HepG2 (cell line): ENCODE measurements at regions not wholly inside any gene's neighbourhood (a gene's known extent, or its start where the extent isn't known, plus 50 kb on each side); places are given as distances from the start of the nearest gene placed in this dataset.

Source experiments
- ATAC-seq: fragments of 200-7000 bp; cut with Tn5 transposase; 3 replicates; pipeline ENCODE4 v1.9.1; 2020; ENCODE audit warnings: mild to moderate bottlenecking, moderate library complexity
- BruUV-seq: library from RNA; stranded (reverse); fragments of 400-500 nt; replicated peaks from 2 replicates; lab custom pipeline; 2021; lab: Mats Ljungman, UMichigan
- CTCF ChIA-PET: fragments of 300-600 bp; formaldehyde crosslinking; extraction: SDS; loops from one replicate; lab custom pipeline; 2021; ENCODE audit warnings: low total read pairs, inconsistent platforms, low intra/inter-chr PET ratio; lab: Yijun Ruan, JAX
- POLR2A ChIA-PET: fragments of 350-600 bp; sonication (Branson Sonifier 250); formaldehyde crosslinking; loops from one replicate; lab custom pipeline; 2020; ENCODE audit warnings: antibody characterized with exemption, inconsistent platforms; lab: Yijun Ruan, JAX
- DNase-seq: peaks from one replicate; pipeline ENCODE4 v3.0.0-alpha.2; 2015; ENCODE audit warnings: low spot score
- FAIRE-seq: peaks from 3 replicates; lab custom pipeline; 2011; peaks lifted over from hg19 to GRCh38; lab: Jason Lieb, UNC
- H2AFZ ChIP-seq: one replicate; pipeline ENCODE4 v1.6.1; 2011; ENCODE audit warnings: low read length, inconsistent platforms
- H3K27ac ChIP-seq: fragments of 300-600 bp; 3 replicates; pipeline ENCODE4 v1.8.0; 2011; ENCODE audit warnings: mixed run types, mild to moderate bottlenecking, mixed read lengths, low read length, inconsistent platforms; ENCODE audit not compliant: insufficient read depth; ENCODE audit errors: extremely low read length
- H3K27me3 ChIP-seq, 2 experiments: fragments of 200-600 bp in 1 of 2; 2 replicates in 1 of 2; 3 replicates in 1 of 2; pipeline versions ENCODE4 v1.6.0 to v1.8.0; 2011; ENCODE audit warnings: low read length in 2 of 2, mild to moderate bottlenecking in 2 of 2, moderate library complexity in 2 of 2, inconsistent platforms in 1 of 2; ENCODE audit not compliant: insufficient read depth in 2 of 2, control insufficient read depth in 1 of 2
- H3K36me3 ChIP-seq, 2 experiments: fragments of 200-600 bp in 1 of 2; replicated peaks in 1 of 2; 2 replicates in 1 of 2; 3 replicates in 1 of 2; pipeline versions ENCODE4 v1.5.1 to v1.8.0; 2011; ENCODE audit warnings: low read length in 2 of 2, inconsistent platforms in 1 of 2; ENCODE audit not compliant: insufficient read depth in 2 of 2, control insufficient read depth in 1 of 2
- H3K4me1 ChIP-seq: 2 replicates; pipeline ENCODE4 v1.5.1; 2012; ENCODE audit warnings: low read length, inconsistent platforms; ENCODE audit not compliant: insufficient read depth
- H3K4me2 ChIP-seq: 2 replicates; pipeline ENCODE4 v1.6.0; 2011; ENCODE audit warnings: low read depth, low read length, inconsistent platforms
- H3K4me3 ChIP-seq, 3 experiments: fragments of 200-600 bp in 1 of 3; sonication (generic), shearing (Covaris generic) in 1 of 3; replicated peaks in 1 of 3; 2 replicates each; pipeline ENCODE4 v1.5.1; 2011 to 2016; ENCODE audit warnings: low read length in 3 of 3, inconsistent platforms in 2 of 3, low read depth in 2 of 3, mild to moderate bottlenecking in 2 of 3, control low read depth in 1 of 3, mixed read lengths in 1 of 3; ENCODE audit not compliant: insufficient read depth in 1 of 3
- H3K79me2 ChIP-seq: one replicate; pipeline ENCODE4 v1.6.1; 2011; ENCODE audit warnings: low read length, inconsistent platforms; ENCODE audit not compliant: insufficient read depth
- H3K9ac ChIP-seq: 2 replicates; pipeline ENCODE4 v1.6.0; 2011; ENCODE audit warnings: mild to moderate bottlenecking, low read depth, low read length, inconsistent platforms; ENCODE audit not compliant: insufficient read depth
- H3K9me3 ChIP-seq: 2 replicates; pipeline ENCODE4 v1.5.1; 2012; ENCODE audit warnings: mild to moderate bottlenecking, low read length
- H4K20me1 ChIP-seq: 2 replicates; pipeline ENCODE4 v1.6.0; 2011; ENCODE audit warnings: inconsistent platforms, mild to moderate bottlenecking, low read length, moderate library complexity; ENCODE audit not compliant: insufficient read depth
- CREB1 ChIP-seq, 2 experiments: fragments of 450-650 bp in 1 of 2; IDR thresholded peaks; 2 replicates each; pipeline ENCODE4 v1.6.1; 2016 to 2017; ENCODE audit warnings: control low read depth in 1 of 2, mild to moderate bottlenecking in 1 of 2, missing compliant biosample characterization in 1 of 2, missing genetic modification characterization in 1 of 2
- MTA1 ChIP-seq: sonication (generic); formaldehyde crosslinking; IDR thresholded peaks from 2 replicates; pipeline ENCODE4 v1.4.0; 2020; ENCODE audit warnings: missing genetic modification reagents, mild to moderate bottlenecking, borderline replicate concordance
- NFIB ChIP-seq: sonication (generic); formaldehyde crosslinking; IDR thresholded peaks from 2 replicates; pipeline ENCODE4 v1.9.0; 2021; ENCODE audit warnings: missing genetic modification reagents, mild to moderate bottlenecking, borderline replicate concordance
- ZNF841 ChIP-seq: sonication (generic); formaldehyde crosslinking; IDR thresholded peaks from 2 replicates; pipeline ENCODE4 v1.8.1; 2023; ENCODE audit warnings: missing genetic modification reagents, borderline replicate concordance
- WGBS: methylation state at CpG from one replicate; pipeline ENCODE4 v1.1.6; 2017; ENCODE audit warnings: low lambda C conversion rate; 5-methylcytosine and 5-hydroxymethylcytosine counted together
- in situ Hi-C: cut with HindIII; loops from 2 replicates; pipeline ENCODE4 v1.10.0; 2017; ENCODE audit warnings: low pct_unique_long_range_greater_than_20kb; ENCODE audit not compliant: extremely low pct_ligation_motif_present
- intact Hi-C: fragments of 100-400 bp; cut with micrococcal nuclease; formaldehyde crosslinking; loops from one replicate; pipeline ENCODE4 v1.10.0; 2022; ENCODE audit not compliant: unreplicated experiment

DNA sequence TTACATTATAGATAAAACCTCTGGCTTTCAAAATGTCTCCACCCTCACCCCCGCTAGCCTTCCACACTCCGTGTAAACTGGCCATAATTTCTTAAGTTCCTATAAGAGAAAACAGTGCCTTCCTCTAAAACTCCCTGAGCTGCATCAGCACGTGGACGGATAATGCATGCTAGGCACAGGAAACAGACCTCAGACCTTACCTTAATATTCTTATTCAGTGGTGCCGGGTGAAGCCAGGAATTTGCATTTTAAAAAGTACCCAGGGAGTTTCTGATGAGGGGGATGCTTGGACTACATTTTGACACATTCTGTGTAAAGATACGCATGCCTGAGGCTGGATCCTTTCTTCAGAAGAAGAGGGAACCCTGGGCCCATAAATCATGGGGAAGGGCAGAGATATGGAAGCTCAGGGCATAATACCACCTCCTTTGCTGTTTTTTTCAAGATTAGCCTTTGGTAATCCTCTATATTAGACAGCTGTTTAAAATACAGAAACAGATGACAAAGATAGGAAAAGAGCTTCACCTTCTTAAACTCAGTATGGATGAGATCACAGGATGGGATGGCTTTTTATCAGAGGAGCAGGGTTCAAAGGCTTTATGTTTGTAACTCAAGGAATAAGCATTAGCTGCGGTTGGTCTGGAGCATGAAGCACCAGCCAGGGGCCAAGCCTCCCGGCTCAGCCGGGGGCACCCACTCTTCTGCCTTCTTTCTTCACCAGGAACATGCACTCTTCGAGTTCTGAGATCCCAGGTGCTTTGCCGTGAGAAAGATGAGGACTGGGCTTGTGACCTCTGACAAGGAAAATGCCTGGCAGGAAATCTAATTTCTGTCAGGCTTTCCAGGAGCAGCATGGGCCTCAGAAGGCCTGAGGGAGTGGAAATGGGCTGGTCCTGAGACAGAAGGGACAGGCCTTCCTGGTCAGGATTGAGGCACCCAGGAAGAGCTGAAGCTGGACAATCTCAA is 218.1 kb upstream of the SOX4 start (continued):
- TF ChIP-seq MTA1 (CRISPR knock-in tag) (no peak), NFIB (CRISPR knock-in tag) (no peak)

DNA sequence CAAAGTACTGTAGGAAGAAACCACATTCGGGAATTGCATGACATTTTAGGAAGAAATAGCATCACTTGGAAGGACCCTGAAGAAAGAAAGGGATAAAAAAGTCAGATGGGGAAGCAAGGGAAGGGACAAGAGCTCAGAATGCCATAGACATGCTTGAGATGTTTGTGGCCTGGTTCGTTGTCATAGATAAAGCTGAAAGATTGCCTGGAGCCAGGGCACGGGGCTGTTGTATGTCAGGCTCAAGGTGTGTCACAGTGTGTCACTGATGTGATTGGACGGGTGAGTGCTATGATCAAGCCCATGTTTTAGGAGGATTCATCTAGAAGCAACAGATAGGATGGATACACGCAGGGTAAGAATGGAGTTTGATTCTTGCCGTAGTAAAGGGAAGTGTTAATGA is 216.2 kb upstream of the SOX4 start:
- H3K27ac ChIP-seq = no peak overlapping the region
- DNase-seq = no peak
- FAIRE-seq = no peak
- H3K4me1 ChIP-seq = peaks cover 46% of the 10 kb centered on the region
- in situ Hi-C loops = no loop called here
- no peak for ATAC-seq
- peak overlapping the region; percentile 40; the same call in 1 of the 2 replicates for H3K4me2 ChIP-seq
- no peaks in the 10 kb centered on the region for H3K36me3 ChIP-seq
- no peak overlapping the region for H2AFZ ChIP-seq
- 0 out of 5 replicates have a peak, but pooled peaks cover 0 to 3% of the 10 kb centered on the region in 2 experiments for H3K27me3 ChIP-seq
- BruUV-seq = no TSS peak
- POLR2A ChIA-PET = no interaction called here
- TF ChIP-seq ZNF841 (CRISPR knock-in tag) (no peak), CREB1 (IDR thresholded peaks at IDR 0.05) (0 out of 2 replicates have a peak, but pooled peaks have one; percentile 5), CREB1 (CRISPR knock-in tag; IDR thresholded peaks at IDR 0.05) (no peak)
- H4K20me1 ChIP-seq = no peaks in the 10 kb centered on the region
- H3K9ac ChIP-seq = no peak overlapping the region
- H3K79me2 ChIP-seq = no peaks in the 10 kb centered on the region
- intact Hi-C loops = no loop called here
- 40% methylated on average over 6 of the region's 6 CpGs for WGBS
- no peak overlapping the region for H3K4me3 ChIP-seq
- CTCF ChIA-PET = no interaction called here
- no peaks in the 10 kb centered on the region for H3K9me3 ChIP-seq
